HG03460 (cell line): ENCODE measurements at regions not wholly inside any gene's neighbourhood (a gene's known extent, or its start where the extent isn't known, plus 50 kb on each side); places are given as distances from the start of the nearest gene placed in this dataset.
"Not testable (repeated sequence)": the region's sequence is repeated elsewhere in the genome, so short reads cannot be mapped to it uniquely, and the experiment has no call there.

Source experiments
- ATAC-seq: cut with Tn5 transposase; IDR thresholded peaks from one replicate; pipeline ENCODE4 v1.9.1; 2021; ENCODE audit not compliant: unreplicated experiment

DNA sequence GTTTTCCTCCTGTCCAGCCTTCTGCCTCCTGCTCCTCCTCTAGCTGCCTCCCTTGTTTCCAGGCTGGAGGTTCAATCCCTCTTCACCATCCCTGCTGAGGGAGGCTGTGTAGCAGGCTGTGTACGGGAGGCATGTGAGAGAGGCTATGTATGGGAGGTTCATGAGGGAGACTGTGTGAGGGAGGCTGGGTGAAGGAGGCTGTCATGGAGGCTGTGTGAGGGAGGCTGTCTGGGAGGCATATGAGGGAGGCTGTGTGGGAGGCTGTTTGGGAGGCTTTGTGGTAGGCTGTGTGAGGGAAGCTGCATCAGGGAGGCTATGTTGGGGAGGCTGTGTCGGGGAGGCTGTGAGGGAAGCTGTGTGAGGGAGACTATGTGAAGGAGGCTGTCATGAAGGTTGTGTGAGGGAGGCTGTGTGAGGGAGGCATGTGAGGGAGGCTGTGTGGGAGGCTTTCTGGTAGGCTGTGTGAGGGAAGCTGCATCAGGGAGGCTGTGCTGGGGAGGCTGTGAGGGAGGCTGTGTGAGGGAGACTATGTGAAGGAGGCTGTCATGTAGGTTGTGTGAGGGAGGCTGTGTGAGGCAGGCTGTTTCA lies 123.7 kb upstream of the RNF32 start:
- no peak for ATAC-seq

GRCh38 chr7:156515911-156516790 lies 124.4 kb upstream of the RNF32 start:
- ATAC-seq = no peak

- no peak for ATAC-seq
Measured at GRCh38 chr7:156514851-156515250, 125.7 kb upstream of the RNF32 start.

- no peak for ATAC-seq
Measured at GRCh38 chr7:156511426-156511825, 129.1 kb upstream of the RNF32 start.

DNA sequence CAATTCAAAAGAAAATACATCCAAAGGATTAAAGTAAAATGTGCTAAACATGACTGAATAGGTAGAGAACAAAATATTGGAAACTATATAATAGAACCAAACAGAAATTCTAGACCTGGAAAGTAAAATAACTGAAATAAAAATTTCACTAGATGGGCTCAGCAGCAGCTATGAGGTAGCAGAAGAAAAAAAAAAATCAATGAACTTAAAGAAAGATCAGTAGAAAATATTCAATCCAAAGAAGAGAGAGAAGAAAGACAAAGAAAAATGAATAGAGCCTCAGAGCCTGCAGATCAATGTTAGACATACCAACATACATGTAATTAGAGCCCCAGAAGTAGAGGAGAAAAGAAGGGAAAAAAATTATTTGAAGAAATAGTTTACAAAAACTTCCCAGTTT lies 129.6 kb upstream of the RNF32 start:
- ATAC-seq = no peak

DNA sequence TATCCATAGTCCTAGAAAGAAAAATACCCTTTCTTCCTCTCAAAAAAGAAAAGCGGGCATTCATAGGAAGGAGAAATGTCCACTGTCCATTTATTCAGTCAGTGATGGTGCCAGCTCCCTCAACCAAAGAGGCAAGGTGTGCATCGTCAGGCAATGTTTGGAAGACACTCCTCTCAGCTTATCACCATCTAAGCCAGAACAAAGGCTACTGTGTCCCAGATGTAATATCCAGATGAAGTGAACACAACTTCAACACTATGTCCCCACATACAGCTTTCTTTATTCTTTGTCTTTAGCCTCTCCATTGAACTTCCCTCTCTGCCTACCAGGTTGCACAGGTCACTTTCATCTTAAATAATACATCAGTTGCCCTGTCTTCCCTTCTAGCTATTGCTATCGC lies 131.4 kb upstream of the RNF32 start:
- no peak for ATAC-seq

DNA sequence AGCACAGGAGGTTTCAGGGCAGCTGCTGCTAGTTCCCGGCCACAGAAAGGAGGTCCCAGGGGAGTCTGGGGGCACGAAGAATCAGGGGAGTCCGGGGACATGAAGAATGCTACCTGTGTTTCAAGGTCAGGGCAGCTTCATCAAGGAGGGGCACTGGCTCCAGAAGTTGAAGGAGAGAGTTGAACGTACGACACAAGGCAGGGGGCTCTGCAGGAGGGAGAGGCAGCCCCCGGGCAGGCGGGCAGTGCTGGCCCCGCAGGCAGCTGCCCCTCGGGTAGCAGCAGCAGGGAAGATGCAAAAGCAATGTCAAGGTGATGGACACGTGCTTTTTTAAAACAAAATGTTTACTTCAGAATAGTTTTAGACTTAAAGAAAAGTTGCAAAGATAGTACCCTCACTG lies 134.7 kb upstream of the RNF32 start:
- ATAC-seq = no peak

- ATAC-seq = no peak
Measured at GRCh38 chr7:156504687-156505545, 135.7 kb upstream of the RNF32 start.

- no peak for ATAC-seq
Measured at GRCh38 chr7:156504006-156504405, 136.6 kb upstream of the RNF32 start.

DNA sequence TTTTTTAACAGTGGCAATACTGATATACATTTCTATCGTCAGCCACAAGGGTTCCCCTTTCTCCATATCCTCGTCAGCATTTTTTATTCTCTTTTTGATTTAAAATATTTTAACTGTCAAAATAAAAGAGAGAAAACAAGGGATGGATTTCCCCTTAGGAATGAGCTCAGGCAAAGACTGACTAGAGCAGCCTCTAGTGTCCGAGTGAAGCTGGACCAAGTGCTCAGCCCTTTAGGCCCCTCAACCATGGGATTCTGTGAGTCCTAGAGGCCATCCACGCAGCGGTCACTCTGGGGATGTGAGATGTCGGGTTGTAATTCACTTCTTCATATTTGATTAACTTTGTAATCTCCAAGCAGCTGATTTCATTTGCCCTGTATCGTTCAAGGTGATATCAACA lies 137.4 kb upstream of the RNF32 start:
- ATAC-seq = no peak

GRCh38 chr7:156501815-156502214 lies 138.8 kb upstream of the RNF32 start:
- not testable (repeated sequence) for ATAC-seq

DNA sequence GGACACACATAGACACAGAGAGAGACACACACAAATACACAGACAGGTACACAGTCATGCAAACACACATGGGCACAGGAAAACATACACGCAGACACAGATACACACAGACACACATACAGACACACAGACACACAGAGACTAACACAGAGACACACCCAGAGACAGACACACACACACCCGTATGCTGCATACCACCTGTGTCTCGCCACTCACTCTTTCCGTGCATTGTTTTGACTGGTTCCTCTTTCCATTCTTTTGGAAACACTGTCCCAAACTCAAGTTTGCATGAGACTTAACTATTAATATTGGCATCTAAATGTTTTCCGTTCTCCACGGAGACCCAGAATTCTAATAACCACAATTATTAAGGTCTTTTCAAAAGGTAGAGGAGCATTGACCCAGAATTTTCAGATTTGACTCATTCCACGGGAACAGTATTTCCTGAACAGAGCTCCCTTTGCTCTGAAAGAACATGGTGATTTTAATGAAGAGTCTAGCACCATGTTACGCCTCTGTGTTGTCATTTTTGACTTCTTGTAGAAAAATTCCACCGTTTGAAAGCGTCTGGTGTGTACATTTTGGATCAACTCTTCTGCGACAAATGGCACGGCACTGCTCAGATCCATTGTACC lies 141.2 kb upstream of the RNF32 start:
- ATAC-seq = no peak

DNA sequence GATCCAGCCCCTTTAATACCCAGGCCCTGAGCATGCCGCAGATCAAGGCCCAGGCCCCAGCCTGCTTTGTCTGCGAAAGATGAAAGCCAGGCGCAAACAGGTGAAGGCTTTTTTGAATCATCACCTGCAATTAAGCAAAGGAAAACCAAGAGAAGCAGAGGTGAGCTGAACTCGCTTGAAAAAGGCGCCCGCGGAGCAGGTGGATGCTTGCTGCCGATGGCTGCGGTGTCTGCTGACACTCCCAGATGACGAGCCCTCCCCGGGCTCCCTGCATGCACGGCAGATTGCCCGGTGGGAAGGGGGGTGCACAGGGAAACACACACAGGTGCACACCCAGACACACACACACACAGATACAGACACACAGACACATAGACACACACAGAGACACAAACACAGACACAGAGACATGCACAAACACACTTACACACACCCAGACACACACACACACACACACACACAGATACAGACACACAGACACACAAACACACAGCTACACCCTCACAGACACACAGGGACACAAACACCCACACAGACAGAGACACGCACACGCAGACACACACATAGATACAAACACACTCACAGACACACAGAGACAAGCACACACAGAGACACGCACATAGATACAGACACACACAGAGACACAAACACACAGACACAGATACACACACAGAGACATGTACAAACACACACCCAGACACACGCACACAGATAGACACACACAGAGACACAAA lies 142.6 kb upstream of the RNF32 start:
- no peak for ATAC-seq

- no peak for ATAC-seq
Measured at GRCh38 chr7:156496865-156497264, 143.7 kb upstream of the RNF32 start.

GRCh38 chr7:156496363-156496769 lies 144.2 kb upstream of the RNF32 start:
- ATAC-seq = no peak

DNA sequence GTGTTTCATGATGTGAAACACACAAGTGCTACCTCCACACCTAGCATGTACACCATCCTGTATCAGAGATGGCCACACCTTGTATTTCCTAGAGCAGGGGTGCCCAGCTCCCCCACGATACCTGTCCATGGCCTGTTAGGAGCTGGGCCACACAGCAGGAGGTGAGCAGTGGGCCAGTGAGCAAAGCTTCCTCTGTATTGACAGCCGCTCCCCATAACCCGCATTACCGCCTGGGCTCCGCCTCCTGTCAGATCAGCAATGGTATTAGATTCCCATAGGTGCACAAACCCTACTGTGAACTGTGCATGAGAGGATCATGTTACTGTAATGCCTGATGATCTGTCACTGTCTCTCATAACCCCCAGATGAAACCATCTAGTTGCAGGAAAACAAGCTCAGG lies 145.6 kb upstream of the RNF32 start:
- ATAC-seq = no peak

- ATAC-seq = no peak
Measured at GRCh38 chr7:156493942-156494341, 146.6 kb upstream of the RNF32 start.

- ATAC-seq = no peak
Measured at GRCh38 chr7:156492170-156492569, 148.4 kb upstream of the RNF32 start.

DNA sequence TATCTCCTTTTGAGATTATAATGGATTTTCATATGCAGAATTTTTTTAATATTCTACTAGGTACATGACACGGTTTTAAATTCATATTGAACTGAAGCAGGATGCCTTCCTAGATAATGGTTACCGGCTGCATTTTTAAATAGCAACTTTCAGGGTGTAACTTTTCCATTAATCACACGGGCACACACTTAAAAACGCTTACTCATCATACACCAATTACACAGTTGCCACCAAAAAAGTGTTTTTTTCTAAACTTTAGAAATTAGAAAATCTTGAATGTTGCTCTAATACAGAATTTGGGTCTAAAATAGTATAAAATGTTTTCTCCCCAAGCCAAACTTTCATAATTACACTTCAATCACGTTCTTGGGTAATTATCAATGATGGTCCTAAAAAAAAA lies 149.1 kb upstream of the RNF32 start:
- ATAC-seq = no peak

DNA sequence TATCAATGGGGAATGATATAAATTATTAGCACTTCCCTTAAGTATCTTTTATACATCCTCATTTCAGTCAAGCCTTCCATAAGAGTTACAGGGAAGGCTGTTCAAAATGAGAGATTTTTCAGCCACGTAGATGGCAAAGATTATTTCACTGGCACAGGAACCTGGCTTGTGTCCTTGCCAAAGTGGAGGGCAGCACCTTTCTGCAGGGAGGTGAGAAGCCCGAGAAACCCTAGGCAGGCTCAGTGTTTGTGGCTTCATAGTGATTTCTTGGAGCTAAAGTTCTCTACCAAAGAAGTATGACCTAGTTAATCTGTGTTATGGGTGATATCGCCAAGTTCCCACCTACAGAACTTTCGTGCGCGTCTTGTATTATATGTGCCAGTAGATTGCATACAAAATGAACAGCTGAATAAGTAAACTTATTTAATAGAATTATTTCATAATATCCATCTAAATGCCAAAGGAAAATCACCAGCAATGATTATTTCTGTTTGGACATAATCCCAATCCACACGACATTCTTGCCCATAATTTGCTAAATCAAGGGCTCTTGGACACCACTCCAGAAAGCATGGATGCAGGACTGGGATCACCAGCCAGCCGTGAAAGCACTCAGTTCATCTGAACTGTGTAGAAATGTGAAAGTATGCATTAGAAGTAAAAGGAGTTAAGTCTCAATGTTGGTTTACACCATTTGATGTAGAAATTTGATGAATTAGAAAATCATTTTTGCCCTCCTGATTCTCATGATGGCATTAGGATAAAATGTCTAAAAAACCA lies 150.4 kb upstream of the RNF32 start:
- no peak for ATAC-seq
